SK-N-SH treated with all-trans-retinoic acid at 6 μM for 48 hours (cell line): ENCODE measurements at regions not wholly inside any gene's neighbourhood (a gene's known extent, or its start where the extent isn't known, plus 50 kb on each side); places are given as distances from the start of the nearest gene placed in this dataset.

Experiments
- ATAC-seq: fragments of 200-7000 bp; cut with Tn5 transposase; 3 replicates; pipeline ENCODE4 v1.9.1; 2020; ENCODE audit warnings: mild to moderate bottlenecking, moderate library complexity
- ARNTL ChIP-seq: fragments of 450-650 bp; formaldehyde crosslinking; IDR thresholded peaks from 2 replicates; pipeline ENCODE4 v1.5.0; 2020; ENCODE audit warnings: low read depth, mild to moderate bottlenecking, moderate library complexity, borderline replicate concordance
- BACH2 ChIP-seq: fragments of 250-450 bp; sonication (Bioruptor Pico); IDR thresholded peaks from 2 replicates; pipeline ENCODE4 v1.9.0; 2021; ENCODE audit warnings: mild to moderate bottlenecking, borderline replicate concordance
- CSDC2 ChIP-seq: fragments of 250-450 bp; sonication (Bioruptor Pico); IDR thresholded peaks from 2 replicates; pipeline ENCODE4 v1.5.0; 2020; ENCODE audit warnings: mild to moderate bottlenecking, moderate library complexity
- ESRRG ChIP-seq: fragments of 250-450 bp; sonication (Bioruptor Pico); IDR thresholded peaks from 2 replicates; pipeline ENCODE4 v1.6.1; 2021; ENCODE audit warnings: mild to moderate bottlenecking
- GLIS3 ChIP-seq: fragments of 250-450 bp; sonication (Bioruptor Pico); IDR thresholded peaks from 2 replicates; pipeline ENCODE4 v1.5.0; 2020; ENCODE audit warnings: mild to moderate bottlenecking, moderate library complexity
- ISL1 ChIP-seq: fragments of 250-450 bp; sonication (Bioruptor Pico); IDR thresholded peaks from 2 replicates; pipeline ENCODE4 v2.1.2; 2022; ENCODE audit warnings: mild to moderate bottlenecking, moderate library complexity
- OSR1 ChIP-seq: fragments of 250-450 bp; sonication (Bioruptor Pico); IDR thresholded peaks from 2 replicates; pipeline ENCODE4 v1.8.0; 2022; ENCODE audit warnings: moderate library complexity, mild to moderate bottlenecking, inconsistent platforms
- PATZ1 ChIP-seq: fragments of 250-450 bp; sonication (Bioruptor Pico); IDR thresholded peaks from 2 replicates; pipeline ENCODE4 v1.8.0; 2020; ENCODE audit warnings: mild to moderate bottlenecking, moderate library complexity, borderline replicate concordance
- POU6F1 ChIP-seq: fragments of 250-450 bp; sonication (Bioruptor Pico); IDR thresholded peaks from 2 replicates; pipeline ENCODE4 v1.8.0; 2021; ENCODE audit warnings: low read depth, mild to moderate bottlenecking, moderate library complexity, borderline replicate concordance
- PPARA ChIP-seq: fragments of 250-450 bp; sonication (Bioruptor Pico); IDR thresholded peaks from 2 replicates; pipeline ENCODE4 v1.5.0; 2020; ENCODE audit warnings: mild to moderate bottlenecking, borderline replicate concordance
- RARB ChIP-seq: fragments of 250-450 bp; sonication (Bioruptor Pico); IDR thresholded peaks from 2 replicates; pipeline ENCODE4 v1.8.0; 2021; ENCODE audit warnings: mild to moderate bottlenecking, moderate library complexity
- SNAI2 ChIP-seq: fragments of 250-450 bp; sonication (Bioruptor Pico); IDR thresholded peaks from 2 replicates; pipeline ENCODE4 v1.5.0; 2020; ENCODE audit warnings: mild to moderate bottlenecking, moderate library complexity
- TOX ChIP-seq: fragments of 250-450 bp; sonication (Bioruptor Pico); IDR thresholded peaks from 2 replicates; pipeline ENCODE4 v1.8.0; 2021; ENCODE audit warnings: mild to moderate bottlenecking, moderate library complexity, borderline replicate concordance
- ZC3H10 ChIP-seq: fragments of 250-450 bp; sonication (Bioruptor Pico); IDR thresholded peaks from 2 replicates; pipeline ENCODE4 v1.5.1; 2021; ENCODE audit warnings: mild to moderate bottlenecking, moderate library complexity
- ZFP3 ChIP-seq: fragments of 250-450 bp; sonication (Bioruptor Pico); IDR thresholded peaks from 2 replicates; pipeline ENCODE4 v1.5.0; 2020; ENCODE audit warnings: mild to moderate bottlenecking, moderate library complexity
- ZFP30 ChIP-seq: fragments of 450-650 bp; formaldehyde crosslinking; IDR thresholded peaks from 2 replicates; pipeline ENCODE4 v1.5.0; 2022; ENCODE audit warnings: mild to moderate bottlenecking, moderate library complexity
- ZNF565 ChIP-seq: fragments of 450-650 bp; formaldehyde crosslinking; conservative IDR thresholded peaks from 2 replicates; pipeline ENCODE4 v1.5.0; 2020; ENCODE audit warnings: low read depth, mild to moderate bottlenecking, moderate library complexity
- ZNF70 ChIP-seq: fragments of 450-650 bp; formaldehyde crosslinking; IDR thresholded peaks from 2 replicates; pipeline ENCODE4 v1.5.0; 2020; ENCODE audit warnings: mild to moderate bottlenecking, moderate library complexity
- ZNF8 ChIP-seq: fragments of 450-650 bp; formaldehyde crosslinking; IDR thresholded peaks from 2 replicates; pipeline ENCODE4 v1.5.0; 2020; ENCODE audit warnings: mild to moderate bottlenecking, moderate library complexity
- TF ChIP-seq, protein P1 (sequence below): fragments of 250-450 bp; sonication (Bioruptor Pico); IDR thresholded peaks from 2 replicates; pipeline ENCODE4 v1.5.0; 2020; ENCODE audit warnings: mild to moderate bottlenecking, moderate library complexity
- TF ChIP-seq, protein P2 (sequence below): fragments of 250-450 bp; sonication (Bioruptor Pico); IDR thresholded peaks from 2 replicates; pipeline ENCODE4 v1.5.1; 2021; ENCODE audit warnings: mild to moderate bottlenecking, moderate library complexity
- TF ChIP-seq, protein P3 (sequence below): fragments of 250-450 bp; sonication (Bioruptor Pico); IDR thresholded peaks from 2 replicates; pipeline ENCODE4 v1.5.1; 2020; ENCODE audit warnings: low read depth, mild to moderate bottlenecking, moderate library complexity

DNA sequence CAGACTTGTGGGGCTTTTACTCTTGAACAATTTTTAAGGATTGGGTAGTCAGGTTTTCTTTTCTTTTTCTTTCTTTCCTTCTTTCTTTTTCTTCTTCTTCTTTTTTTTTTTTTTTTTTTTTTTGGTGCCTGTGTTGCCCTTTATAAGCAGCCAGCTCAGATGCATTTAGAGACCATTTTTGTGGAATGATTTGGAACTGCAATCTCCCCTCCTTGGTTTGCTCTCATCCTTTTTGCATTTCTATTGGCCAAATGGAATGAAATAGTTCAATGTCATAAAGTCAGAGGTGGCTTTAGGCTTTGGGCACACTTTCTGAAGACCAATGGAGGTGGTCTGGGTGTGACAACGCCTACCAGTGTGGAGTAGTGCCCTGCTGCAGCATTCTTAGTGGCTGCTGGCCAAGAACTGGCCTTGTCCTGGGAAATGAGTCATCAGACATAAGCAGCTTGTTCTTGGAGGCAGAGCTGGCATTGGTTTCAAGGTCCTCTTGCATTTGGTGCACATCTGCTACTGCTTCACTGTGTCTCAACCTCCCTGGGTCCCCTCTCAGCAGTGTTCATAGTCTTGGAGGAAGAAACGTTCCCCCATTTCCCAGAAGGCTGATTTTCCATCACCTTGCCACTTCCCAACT is 84.5 kb downstream of the CT47B1 start:
- TF ChIP-seq ZNF8 (CRISPR knock-in tag) (no peak), ZC3H10 (CRISPR knock-in tag) (no peak), ISL1 (CRISPR knock-in tag) (no peak), BACH2 (CRISPR knock-in tag) (no peak), ZFP30 (CRISPR knock-in tag) (no peak), ESRRG (no peak), PATZ1 (CRISPR knock-in tag) (no peak), ARNTL (no peak), RARB (no peak), OSR1 (CRISPR knock-in tag) (no peak), SNAI2 (CRISPR knock-in tag) (no peak), CSDC2 (CRISPR knock-in tag) (no peak)
- TF ChIP-seq, protein P1, sequence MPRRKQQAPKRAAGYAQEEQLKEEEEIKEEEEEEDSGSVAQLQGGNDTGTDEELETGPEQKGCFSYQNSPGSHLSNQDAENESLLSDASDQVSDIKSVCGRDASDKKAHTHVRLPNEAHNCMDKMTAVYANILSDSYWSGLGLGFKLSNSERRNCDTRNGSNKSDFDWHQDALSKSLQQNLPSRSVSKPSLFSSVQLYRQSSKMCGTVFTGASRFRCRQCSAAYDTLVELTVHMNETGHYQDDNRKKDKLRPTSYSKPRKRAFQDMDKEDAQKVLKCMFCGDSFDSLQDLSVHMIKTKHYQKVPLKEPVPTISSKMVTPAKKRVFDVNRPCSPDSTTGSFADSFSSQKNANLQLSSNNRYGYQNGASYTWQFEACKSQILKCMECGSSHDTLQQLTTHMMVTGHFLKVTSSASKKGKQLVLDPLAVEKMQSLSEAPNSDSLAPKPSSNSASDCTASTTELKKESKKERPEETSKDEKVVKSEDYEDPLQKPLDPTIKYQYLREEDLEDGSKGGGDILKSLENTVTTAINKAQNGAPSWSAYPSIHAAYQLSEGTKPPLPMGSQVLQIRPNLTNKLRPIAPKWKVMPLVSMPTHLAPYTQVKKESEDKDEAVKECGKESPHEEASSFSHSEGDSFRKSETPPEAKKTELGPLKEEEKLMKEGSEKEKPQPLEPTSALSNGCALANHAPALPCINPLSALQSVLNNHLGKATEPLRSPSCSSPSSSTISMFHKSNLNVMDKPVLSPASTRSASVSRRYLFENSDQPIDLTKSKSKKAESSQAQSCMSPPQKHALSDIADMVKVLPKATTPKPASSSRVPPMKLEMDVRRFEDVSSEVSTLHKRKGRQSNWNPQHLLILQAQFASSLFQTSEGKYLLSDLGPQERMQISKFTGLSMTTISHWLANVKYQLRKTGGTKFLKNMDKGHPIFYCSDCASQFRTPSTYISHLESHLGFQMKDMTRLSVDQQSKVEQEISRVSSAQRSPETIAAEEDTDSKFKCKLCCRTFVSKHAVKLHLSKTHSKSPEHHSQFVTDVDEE (CRISPR knock-in tag) = no peak
- TF ChIP-seq, protein P2, sequence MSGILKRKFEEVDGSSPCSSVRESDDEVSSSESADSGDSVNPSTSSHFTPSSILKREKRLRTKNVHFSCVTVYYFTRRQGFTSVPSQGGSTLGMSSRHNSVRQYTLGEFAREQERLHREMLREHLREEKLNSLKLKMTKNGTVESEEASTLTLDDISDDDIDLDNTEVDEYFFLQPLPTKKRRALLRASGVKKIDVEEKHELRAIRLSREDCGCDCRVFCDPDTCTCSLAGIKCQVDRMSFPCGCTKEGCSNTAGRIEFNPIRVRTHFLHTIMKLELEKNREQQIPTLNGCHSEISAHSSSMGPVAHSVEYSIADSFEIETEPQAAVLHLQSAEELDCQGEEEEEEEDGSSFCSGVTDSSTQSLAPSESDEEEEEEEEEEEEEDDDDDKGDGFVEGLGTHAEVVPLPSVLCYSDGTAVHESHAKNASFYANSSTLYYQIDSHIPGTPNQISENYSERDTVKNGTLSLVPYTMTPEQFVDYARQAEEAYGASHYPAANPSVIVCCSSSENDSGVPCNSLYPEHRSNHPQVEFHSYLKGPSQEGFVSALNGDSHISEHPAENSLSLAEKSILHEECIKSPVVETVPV (CRISPR knock-in tag) = no peak
- TF ChIP-seq, protein P3, sequence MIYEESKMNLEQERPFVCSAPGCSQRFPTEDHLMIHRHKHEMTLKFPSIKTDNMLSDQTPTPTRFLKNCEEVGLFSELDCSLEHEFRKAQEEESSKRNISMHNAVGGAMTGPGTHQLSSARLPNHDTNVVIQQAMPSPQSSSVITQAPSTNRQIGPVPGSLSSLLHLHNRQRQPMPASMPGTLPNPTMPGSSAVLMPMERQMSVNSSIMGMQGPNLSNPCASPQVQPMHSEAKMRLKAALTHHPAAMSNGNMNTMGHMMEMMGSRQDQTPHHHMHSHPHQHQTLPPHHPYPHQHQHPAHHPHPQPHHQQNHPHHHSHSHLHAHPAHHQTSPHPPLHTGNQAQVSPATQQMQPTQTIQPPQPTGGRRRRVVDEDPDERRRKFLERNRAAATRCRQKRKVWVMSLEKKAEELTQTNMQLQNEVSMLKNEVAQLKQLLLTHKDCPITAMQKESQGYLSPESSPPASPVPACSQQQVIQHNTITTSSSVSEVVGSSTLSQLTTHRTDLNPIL (CRISPR knock-in tag) = no peak
- TF ChIP-seq, all 23 proteins: peak for 0
- ATAC-seq = peak; percentile 85

DNA sequence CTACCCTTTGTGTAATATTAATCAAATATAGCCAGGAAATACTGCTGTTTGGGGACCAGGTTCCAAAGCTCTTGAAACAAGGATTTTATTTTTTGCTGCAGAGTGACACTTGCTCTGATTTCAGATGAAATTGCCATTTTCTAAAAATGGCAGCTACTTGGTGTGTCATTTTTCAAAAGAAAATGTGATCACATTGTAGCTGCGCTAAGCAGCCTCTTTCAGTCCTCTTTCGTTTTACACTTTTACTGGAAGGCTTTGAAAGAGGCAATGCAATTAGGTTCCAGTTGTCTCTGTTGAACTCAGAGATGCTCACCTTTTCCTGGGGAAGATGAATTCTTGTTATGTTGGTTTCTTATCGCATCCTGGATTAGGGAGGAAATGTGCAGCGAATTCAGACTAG is 85.1 kb downstream of the CT47B1 start:
- no peak for ATAC-seq
- TF ChIP-seq POU6F1 (CRISPR knock-in tag) (no peak), ARNTL (no peak), ISL1 (CRISPR knock-in tag) (no peak), TOX (no peak), ZNF565 (CRISPR knock-in tag) (no peak), PPARA (CRISPR knock-in tag) (no peak), CSDC2 (CRISPR knock-in tag) (no peak), ZFP3 (CRISPR knock-in tag) (no peak), RARB (no peak), GLIS3 (no peak), BACH2 (CRISPR knock-in tag) (no peak), ZNF70 (no peak), ZC3H10 (CRISPR knock-in tag) (no peak), ZFP30 (CRISPR knock-in tag) (no peak), SNAI2 (CRISPR knock-in tag) (no peak), OSR1 (CRISPR knock-in tag) (no peak)
- TF ChIP-seq, protein P3 (CRISPR knock-in tag) = no peak
- TF ChIP-seq, protein P2 (CRISPR knock-in tag) = no peak
- TF ChIP-seq, protein P1 (CRISPR knock-in tag) = no peak
